ENCODE measurements at regions not wholly inside any gene's neighbourhood (a gene's known extent, or its start where the extent isn't known, plus 50 kb on each side); places are given as distances from the start of the nearest gene placed in this dataset.

GRCh38 chr3:180341516-180341915, 260.4 kb upstream of the TTC14 start:
- DNase-seq: no peak

- no peak for DNase-seq
These were observed 250.4 kb upstream of the TTC14 start for GRCh38 chr3:180351601-180352000.

- DNase-seq: no peak
These were observed 249.7 kb upstream of the TTC14 start for GRCh38 chr3:180352261-180352660.

DNA sequence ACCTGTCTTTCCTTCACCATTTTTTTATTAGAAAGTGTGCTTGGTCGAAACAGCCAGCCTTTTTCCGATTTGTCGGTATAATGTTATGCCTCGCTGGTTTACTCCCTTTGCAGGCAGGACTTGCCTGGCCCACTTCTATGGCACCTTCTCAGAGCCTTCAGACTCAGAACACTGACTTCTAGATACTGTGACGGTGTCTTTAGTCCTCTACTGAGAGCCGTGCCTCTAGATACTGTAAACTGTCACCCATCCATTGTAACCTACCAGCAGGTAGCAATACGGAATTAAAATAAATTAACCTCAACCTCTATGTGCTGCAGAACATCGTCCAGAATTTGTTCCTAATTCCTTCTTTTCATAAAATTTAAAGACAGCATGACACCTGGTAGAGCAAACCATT, 247.7 kb upstream of the TTC14 start:
- DNase-seq: no peak

- DNase-seq: no peak
These were observed 243.8 kb upstream of the TTC14 start for GRCh38 chr3:180358179-180358578.

DNA sequence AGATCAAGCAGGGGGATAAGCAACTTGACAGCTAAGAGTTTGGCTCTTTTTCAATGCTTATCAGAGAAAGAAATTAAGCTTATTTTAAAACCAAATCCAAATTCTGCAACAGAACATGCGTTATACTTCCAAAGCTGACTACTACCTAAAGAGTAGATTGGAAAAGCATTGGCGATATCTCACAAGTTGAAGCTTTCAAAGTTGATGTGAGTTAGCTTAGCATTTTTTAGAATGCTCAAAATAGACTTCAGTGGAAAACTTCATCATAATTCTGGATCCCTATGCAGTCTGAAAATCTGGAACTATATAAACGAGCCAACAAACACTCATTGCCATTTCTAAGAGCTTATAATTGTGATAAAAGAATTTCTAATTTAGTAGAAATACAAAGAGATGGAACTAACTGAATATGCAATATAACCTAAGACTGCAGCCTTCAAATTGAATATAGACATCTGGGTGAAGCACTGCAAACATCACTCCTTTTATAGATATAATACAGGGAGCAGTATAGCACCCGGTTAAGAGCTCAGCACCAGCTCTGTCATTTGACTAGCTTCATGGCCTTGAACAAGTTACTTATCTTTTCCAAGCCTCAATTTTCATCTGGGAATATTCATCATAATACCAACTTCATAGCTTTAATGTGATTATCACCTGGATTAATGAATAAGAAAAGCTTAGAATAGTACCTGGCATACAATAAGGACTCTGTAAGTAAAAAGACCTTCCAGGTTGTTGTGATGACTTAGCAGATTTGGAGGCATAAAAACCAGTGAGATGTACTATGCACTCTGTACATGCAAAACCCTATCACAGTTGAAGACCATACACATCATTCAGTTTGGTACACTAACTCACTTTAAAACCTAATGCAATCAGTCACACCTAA, 242.7 kb upstream of the TTC14 start:
- DNase-seq: no peak

DNA sequence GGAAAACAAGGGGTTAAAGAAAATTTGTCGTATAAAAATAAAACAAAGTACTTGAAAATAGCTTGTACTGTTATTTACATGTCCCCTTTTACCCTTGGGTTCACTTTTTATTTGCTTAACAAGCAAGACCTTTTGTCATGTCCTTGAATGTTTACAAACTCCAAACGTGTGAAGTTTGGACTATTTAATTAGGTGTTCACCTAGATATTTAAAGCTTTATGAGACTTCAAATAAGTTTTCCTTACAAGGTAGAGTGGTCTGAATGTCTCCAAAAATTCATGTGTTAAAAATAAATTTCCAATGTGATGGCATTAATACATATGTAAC, 242.0 kb upstream of the TTC14 start:
- no peak for DNase-seq

GRCh38 chr3:180362081-180362480, 239.9 kb upstream of the TTC14 start:
- DNase-seq: no peak

- no peak for DNase-seq
These were observed 226.1 kb upstream of the TTC14 start for GRCh38 chr3:180375831-180376230.

DNA sequence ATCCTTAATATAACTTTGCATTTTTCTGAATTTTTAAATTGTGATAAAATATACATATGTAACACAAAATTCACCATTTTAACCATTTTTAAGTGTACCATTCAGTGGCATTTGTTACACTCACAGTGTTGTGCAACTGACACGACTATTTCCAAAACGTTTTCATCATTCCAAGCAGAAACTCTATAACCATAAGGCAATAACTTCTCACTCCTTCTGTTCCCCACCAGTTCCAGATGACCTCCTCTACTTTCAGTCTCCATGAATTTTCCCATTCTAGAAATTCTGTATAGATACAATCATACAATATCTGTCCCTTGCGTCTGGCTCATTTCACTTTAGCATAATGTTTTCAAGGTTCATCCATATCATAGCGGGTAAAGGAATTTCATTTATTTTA, 223.5 kb upstream of the TTC14 start:
- no peak for DNase-seq

GRCh38 chr3:180382638-180383180, 219.3 kb upstream of the TTC14 start:
- no peak for DNase-seq

- no peak for DNase-seq
These were observed 218.5 kb upstream of the TTC14 start for GRCh38 chr3:180383332-180384020.

DNA sequence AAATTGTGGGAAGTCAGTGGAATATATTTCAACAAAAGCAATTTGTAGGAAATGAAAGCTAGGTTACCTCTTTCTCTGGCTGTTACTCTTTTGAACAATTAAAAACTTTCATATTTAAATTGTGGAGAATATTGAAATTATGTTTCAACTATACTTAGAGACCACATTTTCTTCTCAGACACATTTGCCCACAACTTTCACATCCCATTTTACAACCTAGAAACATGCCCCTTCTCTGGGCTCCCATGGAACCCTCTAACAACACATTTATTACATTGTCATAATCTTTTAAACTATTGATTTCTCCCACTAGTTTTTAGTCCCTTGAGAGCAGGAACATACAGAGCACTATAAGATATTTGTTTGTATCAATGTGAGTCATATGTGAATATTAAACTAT, 211.7 kb upstream of the TTC14 start:
- DNase-seq: no peak

DNA sequence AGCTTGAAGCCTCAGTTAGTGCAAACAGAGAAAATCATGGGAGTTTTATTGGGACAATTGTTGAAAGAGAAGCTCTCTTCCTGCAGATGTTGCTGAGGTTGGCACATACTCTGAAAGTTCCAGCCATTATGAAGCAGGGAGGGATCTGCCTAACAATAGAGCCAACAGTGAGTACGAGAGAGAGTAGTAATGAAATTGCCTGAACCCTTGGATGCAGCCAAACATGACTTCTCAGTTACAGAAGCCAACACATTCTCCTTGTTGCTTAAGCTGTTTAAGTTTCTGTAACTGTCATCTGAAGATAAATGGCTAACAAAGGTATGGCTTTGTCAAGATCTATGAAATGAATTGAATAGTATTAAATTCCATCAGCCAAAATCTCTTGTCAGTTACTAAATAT, 211.0 kb upstream of the TTC14 start:
- no peak for DNase-seq

- no peak for DNase-seq
These were observed 200.7 kb upstream of the TTC14 start for GRCh38 chr3:180401226-180401625.

GRCh38 chr3:180402471-180403073, 199.4 kb upstream of the TTC14 start:
- DNase-seq: no peak

GRCh38 chr3:180403156-180403555, 198.8 kb upstream of the TTC14 start:
- no peak for DNase-seq

DNA sequence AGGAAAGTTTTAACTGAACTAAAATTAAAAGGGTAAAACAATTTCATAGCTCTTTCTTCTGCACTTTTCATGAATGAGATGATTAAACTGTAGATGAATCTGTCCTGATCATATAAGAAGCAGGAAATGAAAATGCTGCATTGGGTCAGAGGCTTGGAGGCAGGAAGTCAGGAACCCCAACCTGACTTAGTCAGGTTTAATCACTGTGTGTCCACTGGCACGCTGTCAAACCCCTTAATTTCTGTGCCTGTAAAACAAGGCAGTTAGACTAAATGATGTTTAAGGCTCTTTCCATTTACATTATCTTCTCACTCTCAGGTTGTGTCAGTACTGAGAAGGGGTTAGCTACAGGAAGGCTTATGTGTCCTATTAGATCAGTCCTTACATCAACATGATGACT, 193.3 kb upstream of the TTC14 start:
- DNase-seq: no peak

- DNase-seq: no peak
These were observed 192.8 kb upstream of the TTC14 start for GRCh38 chr3:180409170-180409569.

- no peak for DNase-seq
These were observed 192.1 kb upstream of the TTC14 start for GRCh38 chr3:180409883-180410282.

DNA sequence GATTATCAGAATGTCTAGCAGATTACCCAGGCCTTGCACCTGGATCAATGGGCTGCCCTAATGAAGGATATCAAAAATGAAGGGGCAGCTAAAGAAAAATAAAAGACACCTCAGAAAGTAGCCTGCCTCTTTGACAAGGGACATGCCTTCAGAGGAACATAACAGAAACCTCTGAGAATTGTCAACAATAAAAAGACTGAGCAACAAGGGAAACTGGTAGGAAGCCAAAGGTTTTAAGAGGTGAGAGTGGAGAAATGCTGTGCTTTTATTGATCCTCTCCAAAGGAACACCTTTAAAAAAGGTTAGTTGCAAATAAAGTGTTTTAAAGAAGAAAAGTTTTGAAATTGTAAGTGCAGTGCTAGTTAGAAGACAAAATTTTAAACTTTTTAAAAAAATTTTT, 187.8 kb upstream of the TTC14 start:
- DNase-seq: no peak

DNA sequence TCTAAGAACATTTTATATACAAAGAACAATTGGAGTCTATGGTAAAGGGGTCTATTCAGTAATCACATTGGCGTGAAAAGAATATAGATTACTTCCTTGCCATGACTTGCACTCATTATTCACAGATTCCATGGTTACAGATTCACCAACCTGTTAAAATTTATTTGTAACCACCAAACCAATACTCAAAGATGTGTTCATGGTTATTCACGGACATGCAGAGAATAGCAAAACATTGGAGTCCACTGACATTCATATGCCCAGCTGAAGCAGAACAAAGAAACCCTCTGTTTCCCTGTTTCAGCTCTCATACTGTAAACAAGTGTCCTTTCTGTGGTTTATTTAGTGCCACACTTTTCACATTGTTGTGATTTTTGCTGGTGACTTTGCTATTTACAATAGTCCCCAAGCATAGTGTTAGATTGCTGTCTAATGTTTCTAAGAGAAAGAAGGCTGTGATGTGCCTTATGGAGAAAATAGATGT, 185.8 kb upstream of the TTC14 start:
- DNase-seq: no peak

GRCh38 chr3:180417241-180417640, 184.7 kb upstream of the TTC14 start:
- no peak for DNase-seq
